ENCODE measurements at regions not wholly inside any gene's neighbourhood (a gene's known extent, or its start where the extent isn't known, plus 50 kb on each side); places are given as distances from the start of the nearest gene placed in this dataset.

DNA sequence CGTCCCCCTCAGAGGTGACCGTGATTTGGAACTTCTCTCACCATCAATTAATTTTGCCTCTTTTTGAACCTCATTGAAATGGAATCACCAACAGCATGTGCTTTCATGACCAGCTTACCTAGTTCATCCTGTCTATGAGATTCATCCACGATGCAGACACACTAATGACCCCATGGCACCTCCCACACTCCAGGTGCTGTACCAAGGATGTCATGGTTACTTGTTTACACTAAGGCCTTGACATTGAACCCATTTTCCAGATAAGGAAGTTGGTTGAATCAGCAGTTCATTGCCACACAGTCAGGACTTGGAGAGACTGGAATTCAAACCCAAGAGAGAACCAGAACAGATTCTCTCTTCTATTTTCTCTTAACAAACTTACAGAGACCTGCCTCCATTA lies 139.0 kb downstream of the ZFP36L2 start:
- TF ChIP-seq POLR2AphosphoS5 (IDR thresholded peaks at IDR 0.05; ENCODE audit: low read depth, low read length) (no peak), SIN3A (IDR thresholded peaks at IDR 0.05; ENCODE audit: borderline replicate concordance, insufficient read depth, low read length) (no peak)

Data from PFSK-1 (cell line).